GM12878 (cell line): ENCODE measurements at regions not wholly inside any gene's neighbourhood (a gene's known extent, or its start where the extent isn't known, plus 50 kb on each side); places are given as distances from the start of the nearest gene placed in this dataset.

Experiments used
- ATAC-seq: fragments of 200-7000 bp; cut with Tn5 transposase; 3 replicates; pipeline ENCODE4 v1.9.1; 2020; ENCODE audit warnings: mild to moderate bottlenecking, moderate library complexity
- BruUV-seq: library from RNA; stranded (reverse); fragments of 400-500 nt; replicated peaks from 2 replicates; lab custom pipeline; 2021; lab: Mats Ljungman, UMichigan
- CTCF ChIA-PET: fragments of 300-600 bp; sonication (Branson Sonifier 250); formaldehyde crosslinking; extraction: SDS; loops from one replicate; lab custom pipeline; 2021; ENCODE audit warnings: inconsistent platforms; lab: Yijun Ruan, JAX
- POLR2A ChIA-PET: fragments of 350-600 bp; formaldehyde crosslinking; extraction: SDS; loops from one replicate; lab custom pipeline; 2021; ENCODE audit warnings: inconsistent platforms; lab: Charles Lee
- RAD21 ChIA-PET: fragments of 300-600 bp; sonication (Branson Sonifier 250); formaldehyde crosslinking; loops from one replicate; lab custom pipeline; 2023; ENCODE audit warnings: antibody characterized with exemption; ENCODE audit not compliant: unreplicated experiment; lab: Charles Lee
- SMC1A ChIA-PET: fragments of 300-600 bp; sonication (Branson Sonifier 250); formaldehyde crosslinking; loops from one replicate; lab custom pipeline; 2023; ENCODE audit not compliant: unreplicated experiment, uncharacterized antibody; lab: Charles Lee
- DNase-seq: peaks from one replicate; pipeline ENCODE4 v3.0.0-alpha.2; 2011; ENCODE audit warnings: low read depth, low spot score
- FAIRE-seq: peaks from 3 replicates; lab custom pipeline; 2011; peaks lifted over from hg19 to GRCh38; lab: Jason Lieb, UNC
- H2AFZ ChIP-seq: 2 replicates; pipeline ENCODE4 v1.6.0; 2011; ENCODE audit warnings: low read depth, low read length, control low read depth; ENCODE audit not compliant: control insufficient read depth
- H3K27ac ChIP-seq: 2 replicates; pipeline ENCODE4 v1.5.1; 2011; ENCODE audit warnings: control low read depth; ENCODE audit not compliant: control insufficient read depth, insufficient read depth
- H3K27me3 ChIP-seq, 2 experiments: replicated peaks in 1 of 2; 2 replicates each; pipeline versions ENCODE4 v1.6.0 to v1.6.1; 2011; ENCODE audit warnings: low read length in 1 of 2; ENCODE audit not compliant: control insufficient read depth in 2 of 2, insufficient read depth in 2 of 2
- H3K36me3 ChIP-seq, 2 experiments: 2 replicates each; pipeline ENCODE4 v1.5.1; 2011; ENCODE audit warnings: low read length in 1 of 2; ENCODE audit not compliant: control insufficient read depth in 2 of 2, insufficient read depth in 2 of 2
- H3K4me1 ChIP-seq: 2 replicates; pipeline ENCODE4 v1.6.1; 2011; ENCODE audit warnings: mild to moderate bottlenecking, low read length, moderate library complexity, mixed read lengths; ENCODE audit not compliant: control insufficient read depth, insufficient read depth
- H3K4me2 ChIP-seq: 2 replicates; pipeline ENCODE4 v1.6.0; 2011; ENCODE audit warnings: control low read depth; ENCODE audit not compliant: control insufficient read depth, insufficient read depth
- H3K4me3 ChIP-seq: fragments of 200-600 bp; sonication (generic); 2 replicates; pipeline ENCODE4 v1.5.1; 2016
- H3K79me2 ChIP-seq: 2 replicates; pipeline ENCODE4 v1.6.0; 2011; ENCODE audit warnings: low read length; ENCODE audit not compliant: control insufficient read depth, insufficient read depth
- H3K9ac ChIP-seq: 2 replicates; pipeline ENCODE4 v1.8.0; 2011; ENCODE audit warnings: low read length, control low read depth, mixed read lengths; ENCODE audit not compliant: control insufficient read depth, insufficient read depth
- H3K9me3 ChIP-seq: replicated peaks from 3 replicates; pipeline ENCODE4 v1.5.1; 2011; ENCODE audit warnings: mild to moderate bottlenecking, low read length; ENCODE audit not compliant: control insufficient read depth, insufficient read depth
- H4K20me1 ChIP-seq: 2 replicates; pipeline ENCODE4 v1.6.0; 2011; ENCODE audit not compliant: control insufficient read depth, insufficient read depth
- CHD1 ChIP-seq: IDR thresholded peaks from 2 replicates; pipeline ENCODE4 v1.6.1; 2012; ENCODE audit warnings: low read depth, low read length, improper control_type of control experiment
- E2F4 ChIP-seq: IDR thresholded peaks from 2 replicates; pipeline ENCODE4 v1.6.1; 2012; ENCODE audit warnings: low read depth, low read length, improper control_type of control experiment
- EED ChIP-seq: sonication (generic); IDR thresholded peaks from 2 replicates; pipeline ENCODE4 v1.6.1; 2016; ENCODE audit warnings: antibody characterized with exemption, low read depth
- MEF2B ChIP-seq: fragments of 450-650 bp; IDR thresholded peaks from 2 replicates; pipeline ENCODE4 v1.6.1; 2018; ENCODE audit warnings: mild to moderate bottlenecking, moderate library complexity; ENCODE audit not compliant: partially characterized antibody, poor library complexity, severe bottlenecking
- NFIC ChIP-seq: IDR thresholded peaks from 2 replicates; pipeline ENCODE4 v1.6.1; 2012; ENCODE audit warnings: low read depth, mild to moderate bottlenecking, inconsistent platforms, low read length, moderate library complexity
- NFYB ChIP-seq: IDR thresholded peaks from 2 replicates; pipeline ENCODE4 v1.6.1; 2011; ENCODE audit warnings: low read depth, mild to moderate bottlenecking, low read length, improper control_type of control experiment, moderate library complexity; ENCODE audit not compliant: insufficient read depth
- RBBP5 ChIP-seq: fragments of 200-600 bp; sonication (generic); conservative IDR thresholded peaks from 2 replicates; pipeline ENCODE4 v1.6.1; 2016
- ZNF622 ChIP-seq: fragments of 450-650 bp; IDR thresholded peaks from 2 replicates; pipeline ENCODE4 v1.6.1; 2017; ENCODE audit warnings: mild to moderate bottlenecking, inconsistent platforms
- WGBS: methylation state at CpG from one replicate; pipeline ENCODE4 v1.1.6; 2016; ENCODE audit warnings: low lambda C conversion rate; ENCODE audit not compliant: insufficient replicate concordance, insufficient coverage; ENCODE audit errors: missing lambda C conversion rate; 5-methylcytosine and 5-hydroxymethylcytosine counted together
- in situ Hi-C: fragments of 300-500 bp; cut with MboI; formaldehyde crosslinking; loops from 9 replicates; pipeline ENCODE4 v1.14.3; 2018; ENCODE audit warnings: mixed read lengths
- intact Hi-C: fragments of 100-400 bp; cut with micrococcal nuclease; formaldehyde crosslinking; loops from one replicate; pipeline ENCODE4 v1.14.2; 2022; ENCODE audit not compliant: unreplicated experiment

GRCh38 chr4:185896817-185897488, 85.0 kb upstream of the SORBS2 start:
- Histone ChIP-seq H3K9ac (no peak overlapping the region), H3K36me3 (no peaks in the 10 kb centered on the region), H2AFZ (no peak overlapping the region), H4K20me1 (no peaks in the 10 kb centered on the region), H3K27ac (no peak overlapping the region), H3K4me1 (peaks cover 6% of the 10 kb centered on the region), H3K27me3 (no peaks in the 10 kb centered on the region), H3K79me2 (no peaks in the 10 kb centered on the region), H3K9me3 (no peaks in the 10 kb centered on the region; the same call in 2 of the 3 replicates), H3K4me2 (no peak overlapping the region), H3K4me3 (no peak overlapping the region)
- ChIA-PET RAD21 (no interaction called here), CTCF (no interaction called here), POLR2A (interaction anchor here (0.6 kb wide), 1 partner anchor 400 kb away, joined by 3 read pairs; no protein-coding TSS in a partner anchor), SMC1A (no interaction called here)
- no TSS peak for BruUV-seq
- intact Hi-C loops: no loop called here
- TF ChIP-seq EED (no peak), E2F4 (no peak), ZNF622 (no peak), MEF2B (no peak), CHD1 (no peak), NFYB (peak; percentile 74), NFIC (no peak), RBBP5 (no peak)
- 28% methylated on average over 11 of the region's 11 CpGs for WGBS
- ATAC-seq (peak; percentile 42; the same call in 2 of the 3 replicates), FAIRE-seq (no peak), DNase-seq (peak; percentile 24)
- in situ Hi-C loops: no loop called here
